C4-2B (cell line): ENCODE measurements at regions not wholly inside any gene's neighbourhood (a gene's known extent, or its start where the extent isn't known, plus 50 kb on each side); places are given as distances from the start of the nearest gene placed in this dataset.

Experiments used
- H3K27ac ChIP-seq: fragments of 450-650 bp; 2 replicates; pipeline ENCODE4 v1.5.1; 2017
- CTCF ChIP-seq: fragments of 450-650 bp; conservative IDR thresholded peaks from 2 replicates; pipeline ENCODE4 v1.5.1; 2017; ENCODE audit warnings: mild to moderate bottlenecking
- ZFX ChIP-seq: fragments of 450-650 bp; IDR thresholded peaks from 2 replicates; pipeline ENCODE4 v1.6.1; 2017

DNA sequence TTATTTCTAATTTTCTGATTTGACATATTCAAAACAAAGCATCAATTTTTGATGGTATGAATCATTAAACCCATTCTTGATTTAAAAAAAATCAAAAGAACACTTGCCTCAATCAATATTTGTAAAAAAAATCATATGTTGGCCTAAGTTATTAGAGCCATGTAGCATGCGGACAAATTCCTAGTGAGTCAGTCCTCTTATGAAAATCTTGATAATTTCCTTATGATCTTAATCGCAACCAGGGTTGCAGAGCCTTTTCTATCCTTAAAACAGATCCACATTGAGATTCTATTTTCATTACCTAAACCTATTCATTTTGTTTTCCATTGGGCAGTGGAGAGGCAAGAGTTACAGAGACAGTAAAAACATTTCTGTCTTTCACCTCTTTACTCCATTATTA, 203.2 kb downstream of the ARL4A start:
- TF ChIP-seq CTCF = no peak
- no peak for TF ChIP-seq ZFX
- H3K27ac ChIP-seq = no peak overlapping the region

- TF ChIP-seq CTCF (no peak), ZFX (no peak)
- H3K27ac ChIP-seq = no peak overlapping the region
Measured at GRCh38 chr7:12893292-12893691, 205.9 kb downstream of the ARL4A start.

GRCh38 chr7:12895296-12895695, 207.9 kb downstream of the ARL4A start:
- no peak overlapping the region for H3K27ac ChIP-seq
- no peak for TF ChIP-seq ZFX
- no peak for TF ChIP-seq CTCF

- TF ChIP-seq CTCF = no peak
- TF ChIP-seq ZFX = no peak
- no peak overlapping the region for H3K27ac ChIP-seq
Measured at GRCh38 chr7:12896316-12896715, 208.9 kb downstream of the ARL4A start.

- TF ChIP-seq CTCF (no peak), ZFX (no peak)
- H3K27ac ChIP-seq = no peak overlapping the region
Measured at GRCh38 chr7:12898004-12898403, 210.6 kb downstream of the ARL4A start.

DNA sequence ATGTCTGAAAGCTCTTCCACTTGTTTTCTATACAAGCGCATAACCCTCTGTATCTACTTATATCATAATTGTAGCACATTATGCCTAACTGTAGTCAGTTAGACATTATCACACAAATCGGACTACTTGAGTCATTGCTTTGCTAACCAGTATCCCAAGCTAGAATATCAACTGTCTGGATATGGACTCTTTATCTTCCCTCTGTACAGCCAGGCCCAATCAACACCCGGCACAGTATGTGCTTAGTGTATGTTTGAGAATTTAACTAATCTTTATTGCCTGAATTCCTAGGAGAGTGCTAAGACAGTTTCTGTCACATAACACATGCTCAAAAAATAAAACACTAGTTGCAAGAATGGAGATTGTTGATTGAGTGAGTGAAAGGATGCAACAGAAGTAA, 211.2 kb downstream of the ARL4A start:
- no peak for TF ChIP-seq ZFX
- TF ChIP-seq CTCF = no peak
- H3K27ac ChIP-seq = no peak overlapping the region

- TF ChIP-seq ZFX (no peak), CTCF (no peak)
- H3K27ac ChIP-seq = no peak overlapping the region
Measured at GRCh38 chr7:12905671-12906070, 218.2 kb downstream of the ARL4A start.

GRCh38 chr7:12907774-12908173, 220.3 kb downstream of the ARL4A start:
- TF ChIP-seq ZFX (no peak), CTCF (no peak)
- H3K27ac ChIP-seq = no peak overlapping the region
